Activated CD4-positive, alpha-beta T cell treated with anti-CD3 and anti-CD28 coated beads, Interleukin-10, Interleukin-2, amounts not matched to agents 100 ng/mL and 50 ng/mL, durations not matched to agents 16 hours and 8 hours (primary cell): ENCODE measurements at regions not wholly inside any gene's neighbourhood (a gene's known extent, or its start where the extent isn't known, plus 50 kb on each side); places are given as distances from the start of the nearest gene placed in this dataset.

ENCODE experiments used
- DNase-seq: peaks from one replicate; pipeline ENCODE4 v3.0.0-alpha.2; 2020

GRCh38 chr13:75124415-75124814 lies 357.6 kb downstream of the TBC1D4 start:
- no peak for DNase-seq

- DNase-seq = no peak
Measured at GRCh38 chr13:75123428-75123827, 358.5 kb downstream of the TBC1D4 start.

- no peak for DNase-seq
Measured at GRCh38 chr13:75120085-75120484, 361.9 kb downstream of the TBC1D4 start.

GRCh38 chr13:75115171-75115570 lies 366.8 kb downstream of the TBC1D4 start:
- DNase-seq = no peak

GRCh38 chr13:75103976-75104375 lies 378.0 kb downstream of the TBC1D4 start:
- no peak for DNase-seq

- DNase-seq = no peak
Measured at GRCh38 chr13:75102001-75102716, 379.8 kb downstream of the TBC1D4 start.

- no peak for DNase-seq
Measured at GRCh38 chr13:75101348-75101747, 380.6 kb downstream of the TBC1D4 start.

GRCh38 chr13:75092143-75092542 lies 389.8 kb downstream of the TBC1D4 start:
- DNase-seq = no peak

GRCh38 chr13:75091718-75092117 lies 390.3 kb downstream of the TBC1D4 start:
- DNase-seq = no peak

- DNase-seq = no peak
Measured at GRCh38 chr13:75090872-75091615, 390.9 kb downstream of the TBC1D4 start.

GRCh38 chr13:75088915-75089314 lies 393.1 kb downstream of the TBC1D4 start:
- DNase-seq = no peak

- DNase-seq = no peak
Measured at GRCh38 chr13:75079226-75079625, 402.7 kb downstream of the TBC1D4 start.

- DNase-seq = no peak
Measured at GRCh38 chr13:75076476-75076875, 405.5 kb downstream of the TBC1D4 start.

GRCh38 chr13:75073786-75074185 lies 408.2 kb downstream of the TBC1D4 start:
- DNase-seq = no peak

- DNase-seq = no peak
Measured at GRCh38 chr13:75072891-75073290, 409.1 kb downstream of the TBC1D4 start.

- no peak for DNase-seq
Measured at GRCh38 chr13:75072368-75072767, 409.6 kb downstream of the TBC1D4 start.

GRCh38 chr13:75071796-75072195 lies 410.2 kb downstream of the TBC1D4 start:
- DNase-seq = no peak

GRCh38 chr13:75071395-75071794 lies 410.6 kb downstream of the TBC1D4 start:
- DNase-seq = no peak

- DNase-seq = no peak
Measured at GRCh38 chr13:75061909-75062308, 420.1 kb downstream of the TBC1D4 start.

- DNase-seq = no peak
Measured at GRCh38 chr13:75055296-75055695, 426.7 kb downstream of the TBC1D4 start.

- DNase-seq = no peak
Measured at GRCh38 chr13:75052616-75053015, 429.4 kb downstream of the TBC1D4 start.

- DNase-seq = no peak
Measured at GRCh38 chr13:75050419-75051046, 431.4 kb downstream of the TBC1D4 start.

- DNase-seq = no peak
Measured at GRCh38 chr13:75049735-75050335, 432.1 kb downstream of the TBC1D4 start.

- DNase-seq = no peak
Measured at GRCh38 chr13:75042807-75043206, 439.2 kb downstream of the TBC1D4 start.
